HCT116 (cell line): ENCODE measurements at regions not wholly inside any gene's neighbourhood (a gene's known extent, or its start where the extent isn't known, plus 50 kb on each side); places are given as distances from the start of the nearest gene placed in this dataset.

Source experiments
- ATAC-seq: fragments of 200-7000 bp; cut with Tn5 transposase; 2 replicates; pipeline ENCODE4 v1.9.1; 2020; ENCODE audit warnings: mild to moderate bottlenecking, moderate library complexity
- BruUV-seq: library from RNA; stranded (reverse); fragments of 400-500 nt; replicated peaks from 2 replicates; lab custom pipeline; 2021; lab: Mats Ljungman, UMichigan
- CTCF ChIA-PET: fragments of 300-600 bp; sonication (Branson Sonifier 250); formaldehyde crosslinking; loops from one replicate; lab custom pipeline; 2021; ENCODE audit warnings: antibody characterized with exemption; lab: Charles Lee
- POLR2A ChIA-PET: fragments of 300-600, 350-600 bp; sonication (Branson Sonifier 250); formaldehyde crosslinking; loops from one replicate; lab custom pipeline; 2021; ENCODE audit warnings: antibody characterized with exemption; lab: Charles Lee
- RAD21 ChIA-PET, 2 experiments: fragments of 300-600 bp; sonication (Branson Sonifier 250); formaldehyde crosslinking; loops; one replicate each; lab custom pipeline; 2023; ENCODE audit warnings: low total read pairs in 2 of 2; ENCODE audit not compliant: uncharacterized antibody in 2 of 2, unreplicated experiment in 2 of 2, low non-redundant PET in 1 of 2; lab: Charles Lee
- DNase-seq: peaks from one replicate; pipeline ENCODE4 v3.0.0-alpha.2; 2010; ENCODE audit warnings: low read depth, low spot score
- H2AFZ ChIP-seq: fragments of 200-600 bp; shearing (Covaris generic), sonication (generic); 2 replicates; pipeline ENCODE4 v1.6.1; 2017; ENCODE audit warnings: low read depth, mixed run types, mixed read lengths, antibody characterized with exemption, low read length; ENCODE audit not compliant: poor library complexity, severe bottlenecking
- H3K27ac ChIP-seq: 2 replicates; pipeline ENCODE4 v1.5.1; 2012; ENCODE audit warnings: low read depth, low read length
- H3K27me3 ChIP-seq: fragments of 200-600 bp; sonication (generic); 2 replicates; pipeline ENCODE4 v1.6.1; 2016; ENCODE audit warnings: mixed run types, low read length, mixed read lengths; ENCODE audit not compliant: insufficient read depth
- H3K36me3 ChIP-seq, 2 experiments: fragments of 200-500 bp in 1 of 2; fragments of 200-600 bp in 1 of 2; sonication (Bioruptor generic) in 1 of 2; sonication (generic) in 1 of 2; 2 replicates each; pipeline versions ENCODE4 v1.5.1 to v1.6.1; 2014 to 2016; ENCODE audit warnings: low read length in 2 of 2, inconsistent platforms in 1 of 2, mixed read lengths in 1 of 2, mixed run types in 1 of 2; ENCODE audit not compliant: insufficient read depth in 2 of 2, control insufficient read depth in 1 of 2
- H3K4me1 ChIP-seq, 2 experiments: fragments of 200-600 bp in 1 of 2; sonication (generic) in 1 of 2; 2 replicates each; pipeline versions ENCODE4 v1.5.1 to v1.6.1; 2012 to 2017; ENCODE audit warnings: low read length in 2 of 2, inconsistent platforms in 1 of 2, mild to moderate bottlenecking in 1 of 2, mixed read lengths in 1 of 2, mixed run types in 1 of 2, moderate library complexity in 1 of 2; ENCODE audit not compliant: insufficient read depth in 2 of 2, control insufficient read depth in 1 of 2
- H3K4me2 ChIP-seq: fragments of 200-600 bp; sonication (generic); 2 replicates; pipeline ENCODE4 v1.6.1; 2017; ENCODE audit warnings: mixed run types, low read length, mixed read lengths
- H3K4me3 ChIP-seq, 2 experiments: fragments of 200-600 bp in 1 of 2; sonication (generic) in 1 of 2; replicated peaks in 1 of 2; 2 replicates each; pipeline ENCODE4 v1.5.1; 2011 to 2016; ENCODE audit warnings: low read length in 2 of 2, control low read depth in 1 of 2, low read depth in 1 of 2, mild to moderate bottlenecking in 1 of 2, mixed read lengths in 1 of 2, mixed run types in 1 of 2
- H3K79me2 ChIP-seq: fragments of 200-600 bp; sonication (generic); 2 replicates; pipeline ENCODE4 v1.6.1; 2017; ENCODE audit warnings: mild to moderate bottlenecking, mixed run types, low read length, moderate library complexity, mixed read lengths; ENCODE audit not compliant: insufficient read depth
- H3K9ac ChIP-seq: fragments of 200-600 bp; sonication (generic); 2 replicates; pipeline ENCODE4 v1.6.1; 2016; ENCODE audit warnings: low read length, mixed read lengths
- H3K9me2 ChIP-seq: fragments of 200-600 bp; sonication (generic), shearing (Covaris generic); 2 replicates; pipeline ENCODE4 v1.6.1; 2017; ENCODE audit warnings: mixed run types, mild to moderate bottlenecking, moderate library complexity; ENCODE audit not compliant: insufficient read depth
- H3K9me3 ChIP-seq, 2 experiments: fragments of 200-500 bp in 1 of 2; fragments of 200-600 bp in 1 of 2; sonication (Bioruptor generic) in 1 of 2; sonication (generic) in 1 of 2; 2 replicates each; pipeline ENCODE4 v1.6.1; 2014 to 2017; ENCODE audit warnings: low read length in 2 of 2, mixed read lengths in 2 of 2, inconsistent platforms in 1 of 2, low read depth in 1 of 2, mild to moderate bottlenecking in 1 of 2, mixed run types in 1 of 2, moderate library complexity in 1 of 2; ENCODE audit not compliant: control insufficient read depth in 1 of 2, insufficient read depth in 1 of 2
- H4K20me1 ChIP-seq: fragments of 200-600 bp; sonication (generic), shearing (Covaris generic); 2 replicates; pipeline ENCODE4 v1.6.1; 2017; ENCODE audit warnings: mixed run types, mild to moderate bottlenecking, moderate library complexity; ENCODE audit not compliant: insufficient read depth
- CBX3 ChIP-seq: IDR thresholded peaks from 2 replicates; pipeline ENCODE4 v1.6.1; 2012; ENCODE audit warnings: low read depth
- CTCF ChIP-seq, 3 experiments: fragments of 200-600 bp in 1 of 3; sonication (generic) in 1 of 3; IDR thresholded peaks in 2 of 3; conservative IDR thresholded peaks in 1 of 3; 2 replicates each; pipeline ENCODE4 v1.5.1; 2012 to 2017; ENCODE audit warnings: low read depth in 2 of 3, low read length in 2 of 3, antibody characterized with exemption in 1 of 3, borderline replicate concordance in 1 of 3, control low read depth in 1 of 3, mild to moderate bottlenecking in 1 of 3, mixed read lengths in 1 of 3, mixed run types in 1 of 3, moderate library complexity in 1 of 3; ENCODE audit not compliant: insufficient read depth in 1 of 3
- EGR1 ChIP-seq: IDR thresholded peaks from 2 replicates; pipeline ENCODE4 v1.6.1; 2012; ENCODE audit warnings: low read depth
- ELF1 ChIP-seq: IDR thresholded peaks from 2 replicates; pipeline ENCODE4 v1.6.1; 2012; ENCODE audit warnings: low read depth, borderline replicate concordance
- EZH2 ChIP-seq: fragments of 200-600 bp; sonication (generic); IDR thresholded peaks from 2 replicates; pipeline ENCODE4 v1.6.1; 2017; ENCODE audit warnings: antibody characterized with exemption, mixed run types
- JUND ChIP-seq: IDR thresholded peaks from 2 replicates; pipeline ENCODE4 v1.6.1; 2012
- POLR2AphosphoS5 ChIP-seq: IDR thresholded peaks from 2 replicates; pipeline ENCODE4 v1.6.1; 2011; ENCODE audit warnings: mild to moderate bottlenecking, low read depth, low read length, moderate library complexity
- SIN3A ChIP-seq: IDR thresholded peaks from 2 replicates; pipeline ENCODE4 v1.6.1; 2012; ENCODE audit warnings: low read depth
- SP1 ChIP-seq: IDR thresholded peaks from 2 replicates; pipeline ENCODE4 v1.6.1; 2012; ENCODE audit warnings: low read depth
- SRF ChIP-seq: IDR thresholded peaks from 2 replicates; pipeline ENCODE4 v1.6.1; 2012; ENCODE audit warnings: low read depth
- TCF7L2 ChIP-seq: IDR thresholded peaks from 2 replicates; pipeline ENCODE4 v1.7.0; 2011; ENCODE audit warnings: borderline replicate concordance, inconsistent platforms; ENCODE audit not compliant: insufficient read depth, insufficient read length; ENCODE audit errors: extremely low read depth
- YY1 ChIP-seq: IDR thresholded peaks from 2 replicates; pipeline ENCODE4 v1.6.1; 2011; ENCODE audit warnings: low read length, low read depth, moderate library complexity, mild to moderate bottlenecking; ENCODE audit not compliant: insufficient replicate concordance; ENCODE audit errors: extremely low read depth
- ZBTB33 ChIP-seq: IDR thresholded peaks from 2 replicates; pipeline ENCODE4 v1.6.1; 2011; ENCODE audit warnings: mild to moderate bottlenecking, low read length, moderate library complexity; ENCODE audit not compliant: insufficient replicate concordance; ENCODE audit errors: extremely low read depth
- ZFX ChIP-seq: fragments of 450-650 bp; IDR thresholded peaks from 2 replicates; pipeline ENCODE4 v1.6.1; 2017
- ZNF274 ChIP-seq: fragments of 200-500 bp; sonication (Bioruptor generic); IDR thresholded peaks from 2 replicates; pipeline ENCODE4 v1.6.1; 2014; ENCODE audit warnings: mild to moderate bottlenecking, low read depth, low read length, inconsistent platforms
- intact Hi-C: fragments of 100-400 bp; cut with micrococcal nuclease; formaldehyde crosslinking; loops from 2 replicates; pipeline ENCODE4 v1.10.0; 2022
- TF ChIP-seq, protein P1 (sequence below): IDR thresholded peaks from 2 replicates; pipeline ENCODE4 v1.6.1; 2012

- no peaks in the 10 kb centered on the region for H3K9me2 ChIP-seq
- no peak overlapping the region for H3K9ac ChIP-seq
- H3K4me3 ChIP-seq, result no peak overlapping the region
- no peaks in the 10 kb centered on the region for H3K4me1 ChIP-seq
- ChIA-PET POLR2A (no interaction called here), RAD21 (no interaction called here), CTCF (no interaction called here)
- no peaks in the 10 kb centered on the region for H3K27me3 ChIP-seq
- BruUV-seq, result no TSS peak
- TF ChIP-seq EGR1 (no peak), SIN3A (no peak), ELF1 (no peak), ZFX (no peak), YY1 (no peak), SP1 (no peak), TCF7L2 (no peak), POLR2AphosphoS5 (no peak), JUND (no peak), SRF (no peak), ZBTB33 (no peak), CTCF (IDR thresholded peaks at IDR 0.05 in 2 of 3, conservative IDR thresholded peaks at IDR 0.05 in 1 of 3; ENCODE audit: borderline replicate concordance in 1 of 3, insufficient read depth in 1 of 3, low read depth in 2 of 3, low read length in 2 of 3) (no peak), EZH2 (no peak), ZNF274 (no peak), CBX3 (no peak)
- TF ChIP-seq, protein P1, sequence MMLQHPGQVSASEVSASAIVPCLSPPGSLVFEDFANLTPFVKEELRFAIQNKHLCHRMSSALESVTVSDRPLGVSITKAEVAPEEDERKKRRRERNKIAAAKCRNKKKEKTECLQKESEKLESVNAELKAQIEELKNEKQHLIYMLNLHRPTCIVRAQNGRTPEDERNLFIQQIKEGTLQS, result no peak
- no peaks in the 10 kb centered on the region for H3K36me3 ChIP-seq
- no peaks in the 10 kb centered on the region for H4K20me1 ChIP-seq
- H2AFZ ChIP-seq, result no peak overlapping the region
- intact Hi-C loops, result no loop called here
- no peaks in the 10 kb centered on the region; a peak in 1 of 4 replicates for H3K9me3 ChIP-seq
- ATAC-seq, result no peak
- no peak overlapping the region for H3K4me2 ChIP-seq
- no peaks in the 10 kb centered on the region for H3K79me2 ChIP-seq
- no peak overlapping the region for H3K27ac ChIP-seq
- DNase-seq, result no peak
These were observed 438.0 kb upstream of the MPDZ start for GRCh38 chr9:13717322-13718054.
